Breast epithelium (tissue), 4 donors: ENCODE measurements at regions not wholly inside any gene's neighbourhood (a gene's known extent, or its start where the extent isn't known, plus 50 kb on each side); places are given as distances from the start of the nearest gene placed in this dataset.
A peak's percentile ranks its signal among the peaks of the same experiment; 100 is the strongest.

Source experiments
- DNase-seq, 2 donors: peaks; one replicate each; pipeline ENCODE4 v3.0.0-alpha.2; 2019; ENCODE audit warnings: low spot score in 2 of 2
- H3K27ac ChIP-seq, 2 donors: fragments of 200-600 bp; sonication (generic) in 1 of 2; one replicate each; pipeline ENCODE4 v1.5.1; 2016 to 2019; ENCODE audit warnings: mild to moderate bottlenecking in 1 of 2
- H3K27me3 ChIP-seq, 2 donors: fragments of 200-600 bp; sonication (generic) in 1 of 2; one replicate each; pipeline versions ENCODE4 v1.5.1 to v1.6.0; 2017 to 2019; ENCODE audit warnings: control low read depth in 1 of 2, mild to moderate bottlenecking in 1 of 2
- H3K36me3 ChIP-seq: fragments of 200-600 bp; one replicate; pipeline ENCODE4 v1.5.1; 2019
- H3K4me1 ChIP-seq, 2 donors: fragments of 200-600 bp; sonication (generic); one replicate each; pipeline ENCODE4 v1.5.1; 2016 to 2019; ENCODE audit warnings: control low read depth in 1 of 2
- H3K4me3 ChIP-seq, 3 donors: fragments of 200-600 bp; sonication (generic); 1 replicate in 2 of 3; 2 replicates in 1 of 3; pipeline ENCODE4 v1.5.1; 2016 to 2019; ENCODE audit warnings: mild to moderate bottlenecking in 3 of 3, moderate library complexity in 2 of 3
- H3K9me3 ChIP-seq, 2 donors: fragments of 200-600 bp; sonication (generic) in 1 of 2; one replicate each; pipeline ENCODE4 v1.5.1; 2016 to 2019; ENCODE audit warnings: control low read depth in 1 of 2
- CTCF ChIP-seq, 3 donors: fragments of 450-650 bp; IDR thresholded peaks; one replicate each; pipeline ENCODE4 v1.5.1; 2016 to 2017; ENCODE audit warnings: antibody characterized with exemption in 3 of 3, mild to moderate bottlenecking in 3 of 3, moderate library complexity in 3 of 3
- POLR2A ChIP-seq: fragments of 450-650 bp; IDR thresholded peaks from one replicate; pipeline ENCODE4 v1.6.1; 2016; ENCODE audit warnings: antibody characterized with exemption, mild to moderate bottlenecking, moderate library complexity
- POLR2AphosphoS5 ChIP-seq, 3 donors: sonication (generic); formaldehyde crosslinking; IDR thresholded peaks; one replicate each; pipeline ENCODE4 v1.6.1; 2017; ENCODE audit warnings: antibody characterized with exemption in 3 of 3
- intact Hi-C: fragments of 100-400 bp; cut with DNase I; formaldehyde crosslinking; loops from one replicate; pipeline ENCODE4 v1.15.1; 2023; ENCODE audit warnings: low total_unique reads

- DNase-seq = no peak
- no peaks in the 10 kb centered on the region for H3K9me3 ChIP-seq
- TF ChIP-seq CTCF (IDR thresholded peaks at IDR 0.05) (no peak), POLR2AphosphoS5 (IDR thresholded peaks at IDR 0.05) (no peak), POLR2A (no peak)
- intact Hi-C loops = no loop called here
- no peak overlapping the region for H3K27ac ChIP-seq
- H3K4me3 ChIP-seq = no peak overlapping the region
- H3K27me3 ChIP-seq = no peaks in the 10 kb centered on the region
- no peaks in the 10 kb centered on the region for H3K4me1 ChIP-seq
- no peaks in the 10 kb centered on the region for H3K36me3 ChIP-seq
These were observed 147.7 kb downstream of the CD47 start for GRCh38 chr3:107942951-107943749.

GRCh38 chr3:107942244-107942643 lies 148.6 kb downstream of the CD47 start:
- TF ChIP-seq POLR2A = no peak
- no peaks in the 10 kb centered on the region for H3K36me3 ChIP-seq
- H3K4me3 ChIP-seq = no peak overlapping the region
- intact Hi-C loops = no loop called here
- no peak for DNase-seq
- H3K4me1 ChIP-seq = no peaks in the 10 kb centered on the region
- no peak overlapping the region for H3K27ac ChIP-seq
- H3K9me3 ChIP-seq = no peaks in the 10 kb centered on the region
- H3K27me3 ChIP-seq = no peaks in the 10 kb centered on the region

- no peak overlapping the region for H3K27ac ChIP-seq
- TF ChIP-seq POLR2AphosphoS5 (IDR thresholded peaks at IDR 0.05) (no peak), CTCF (IDR thresholded peaks at IDR 0.05) (no peak), POLR2A (no peak)
- H3K4me1 ChIP-seq = no peaks in the 10 kb centered on the region
- no peaks in the 10 kb centered on the region for H3K9me3 ChIP-seq
- H3K4me3 ChIP-seq = no peak overlapping the region
- no peaks in the 10 kb centered on the region for H3K27me3 ChIP-seq
- intact Hi-C loops = no loop called here
- DNase-seq = no peak
- no peaks in the 10 kb centered on the region for H3K36me3 ChIP-seq
These were observed 151.0 kb downstream of the CD47 start for GRCh38 chr3:107939691-107940442.

GRCh38 chr3:107938143-107938542 lies 152.7 kb downstream of the CD47 start:
- H3K4me3 ChIP-seq = no peak overlapping the region
- H3K4me1 ChIP-seq = no peaks in the 10 kb centered on the region
- TF ChIP-seq POLR2AphosphoS5 (IDR thresholded peaks at IDR 0.05) = no peak
- TF ChIP-seq CTCF (IDR thresholded peaks at IDR 0.05) = peak in 2 of 3 donors; percentile 46
- TF ChIP-seq POLR2A = no peak
- H3K27ac ChIP-seq = no peak overlapping the region
- intact Hi-C loops = no loop called here
- DNase-seq = no peak
- H3K9me3 ChIP-seq = no peaks in the 10 kb centered on the region
- no peaks in the 10 kb centered on the region for H3K27me3 ChIP-seq
- no peaks in the 10 kb centered on the region for H3K36me3 ChIP-seq

GRCh38 chr3:107934808-107935207 lies 156.0 kb downstream of the CD47 start:
- TF ChIP-seq CTCF (IDR thresholded peaks at IDR 0.05) (no peak), POLR2AphosphoS5 (IDR thresholded peaks at IDR 0.05) (no peak), POLR2A (no peak)
- H3K4me3 ChIP-seq = no peak overlapping the region
- intact Hi-C loops = no loop called here
- H3K27me3 ChIP-seq = no peaks in the 10 kb centered on the region
- no peaks in the 10 kb centered on the region for H3K9me3 ChIP-seq
- H3K27ac ChIP-seq = no peak overlapping the region
- H3K4me1 ChIP-seq = no peaks in the 10 kb centered on the region
- DNase-seq = no peak
- no peaks in the 10 kb centered on the region for H3K36me3 ChIP-seq
